Loucy (cell line): ENCODE measurements at regions not wholly inside any gene's neighbourhood (a gene's known extent, or its start where the extent isn't known, plus 50 kb on each side); places are given as distances from the start of the nearest gene placed in this dataset.

Experiments used
- CTCF ChIP-seq: fragments of 200-600 bp; sonication (generic); conservative IDR thresholded peaks from 2 replicates; pipeline ENCODE4 v1.5.1; 2014; ENCODE audit warnings: mild to moderate bottlenecking, antibody characterized with exemption, low read length
- EZH2phosphoT487 ChIP-seq: fragments of 200-600 bp; IDR thresholded peaks from 2 replicates; pipeline ENCODE4 v1.6.1; 2018; ENCODE audit warnings: antibody characterized with exemption, mild to moderate bottlenecking, moderate library complexity, borderline replicate concordance

- TF ChIP-seq CTCF (no peak), EZH2phosphoT487 (no peak)
Observed at GRCh38 chr2:12624384-12624783, 92.4 kb upstream of the TRIB2 start.
